HPDE6-E6E7 (cell line): ENCODE measurements at regions not wholly inside any gene's neighbourhood (a gene's known extent, or its start where the extent isn't known, plus 50 kb on each side); places are given as distances from the start of the nearest gene placed in this dataset.
"Not testable (repeated sequence)": the region's sequence is repeated elsewhere in the genome, so short reads cannot be mapped to it uniquely, and the experiment has no call there.

Experiments used
- DNase-seq: peaks from one replicate; pipeline ENCODE4 v3.0.0; 2011; ENCODE audit warnings: missing footprints; ENCODE audit errors: extremely low spot score

GRCh38 chr18:1840878-1841277 lies 730.4 kb downstream of the METTL4 start:
- DNase-seq = no peak

GRCh38 chr18:1846640-1847039 lies 724.7 kb downstream of the METTL4 start:
- no peak for DNase-seq

- DNase-seq = peak; percentile 32
Measured at GRCh38 chr18:1848716-1849115, 722.6 kb downstream of the METTL4 start.

GRCh38 chr18:1849386-1849785 lies 721.9 kb downstream of the METTL4 start:
- DNase-seq = no peak

GRCh38 chr18:1857281-1857680 lies 714.0 kb downstream of the METTL4 start:
- DNase-seq = not testable (repeated sequence)

- no peak for DNase-seq
Measured at GRCh38 chr18:1861473-1861872, 709.8 kb downstream of the METTL4 start.

- no peak for DNase-seq
Measured at GRCh38 chr18:1865869-1866268, 705.4 kb downstream of the METTL4 start.

GRCh38 chr18:1872274-1872673 lies 699.0 kb downstream of the METTL4 start:
- DNase-seq = no peak

GRCh38 chr18:1875219-1875618 lies 696.1 kb downstream of the METTL4 start:
- no peak for DNase-seq

GRCh38 chr18:1884623-1885022 lies 686.7 kb downstream of the METTL4 start:
- DNase-seq = no peak

GRCh38 chr18:1891641-1892040 lies 679.7 kb downstream of the METTL4 start:
- no peak for DNase-seq

- no peak for DNase-seq
Measured at GRCh38 chr18:1892191-1892590, 679.1 kb downstream of the METTL4 start.

GRCh38 chr18:1895456-1896185 lies 675.7 kb downstream of the METTL4 start:
- DNase-seq = no peak

- DNase-seq = peak; percentile 2
Measured at GRCh38 chr18:1906421-1906820, 664.9 kb downstream of the METTL4 start.

GRCh38 chr18:1907470-1908206 lies 663.7 kb downstream of the METTL4 start:
- no peak for DNase-seq

- peak; percentile 4 for DNase-seq
Measured at GRCh38 chr18:1914489-1914888, 656.8 kb downstream of the METTL4 start.

- DNase-seq = no peak
Measured at GRCh38 chr18:1916869-1917523, 654.3 kb downstream of the METTL4 start.

GRCh38 chr18:1917569-1917968 lies 653.7 kb downstream of the METTL4 start:
- no peak for DNase-seq

- no peak for DNase-seq
Measured at GRCh38 chr18:1922066-1922465, 649.2 kb downstream of the METTL4 start.

GRCh38 chr18:1928711-1929110 lies 642.6 kb downstream of the METTL4 start:
- no peak for DNase-seq

GRCh38 chr18:1929720-1930119 lies 641.6 kb downstream of the METTL4 start:
- DNase-seq = no peak
